Kidney epithelial cell (primary cell): ENCODE measurements at regions not wholly inside any gene's neighbourhood (a gene's known extent, or its start where the extent isn't known, plus 50 kb on each side); places are given as distances from the start of the nearest gene placed in this dataset.

Source experiments
- DNase-seq: peaks from one replicate; pipeline ENCODE4 v3.0.0-alpha.2; 2010; ENCODE audit warnings: low read depth
- H3K27me3 ChIP-seq: 2 replicates; pipeline ENCODE4 v1.6.0; 2011; ENCODE audit warnings: low read length; ENCODE audit not compliant: control insufficient read depth, insufficient read depth
- H3K36me3 ChIP-seq: 2 replicates; pipeline ENCODE4 v1.5.1; 2011; ENCODE audit warnings: low read length; ENCODE audit not compliant: control insufficient read depth, insufficient read depth
- H3K4me3 ChIP-seq: 2 replicates; pipeline ENCODE4 v1.5.1; 2011; ENCODE audit warnings: low read depth, mild to moderate bottlenecking, control low read depth, low read length
- CTCF ChIP-seq: IDR thresholded peaks from 2 replicates; pipeline ENCODE4 v1.5.1; 2011; ENCODE audit warnings: mild to moderate bottlenecking, moderate library complexity, low read length, control low read depth, inconsistent platforms; ENCODE audit not compliant: insufficient read depth, poor library complexity, severe bottlenecking

GRCh38 chr2:183349091-183349490, 224.8 kb downstream of the NUP35 start:
- H3K27me3 ChIP-seq, result no peaks in the 10 kb centered on the region
- DNase-seq, result no peak
- TF ChIP-seq CTCF, result no peak
- no peak overlapping the region for H3K4me3 ChIP-seq
- no peaks in the 10 kb centered on the region for H3K36me3 ChIP-seq

- Histone ChIP-seq H3K4me3 (no peak overlapping the region), H3K27me3 (no peaks in the 10 kb centered on the region), H3K36me3 (no peaks in the 10 kb centered on the region)
- no peak for DNase-seq
- TF ChIP-seq CTCF, result peak; percentile 17
Measured at GRCh38 chr2:183359867-183360266, 235.6 kb downstream of the NUP35 start.

GRCh38 chr2:183371545-183371944, 247.3 kb downstream of the NUP35 start:
- DNase-seq, result no peak
- Histone ChIP-seq H3K4me3 (no peak overlapping the region), H3K27me3 (no peaks in the 10 kb centered on the region), H3K36me3 (no peaks in the 10 kb centered on the region)
- TF ChIP-seq CTCF, result no peak

GRCh38 chr2:183375821-183376220, 251.6 kb downstream of the NUP35 start:
- Histone ChIP-seq H3K27me3 (no peaks in the 10 kb centered on the region), H3K4me3 (no peak overlapping the region), H3K36me3 (no peaks in the 10 kb centered on the region)
- DNase-seq, result no peak
- no peak for TF ChIP-seq CTCF

GRCh38 chr2:183383854-183384253, 259.6 kb downstream of the NUP35 start:
- no peak overlapping the region for H3K4me3 ChIP-seq
- no peaks in the 10 kb centered on the region for H3K27me3 ChIP-seq
- no peak for TF ChIP-seq CTCF
- H3K36me3 ChIP-seq, result no peaks in the 10 kb centered on the region
- no peak for DNase-seq

- DNase-seq, result no peak
- no peaks in the 10 kb centered on the region for H3K36me3 ChIP-seq
- no peaks in the 10 kb centered on the region for H3K27me3 ChIP-seq
- no peak for TF ChIP-seq CTCF
- no peak overlapping the region for H3K4me3 ChIP-seq
Measured at GRCh38 chr2:183389546-183390080, 265.4 kb downstream of the NUP35 start.
